ENCODE measurements at regions not wholly inside any gene's neighbourhood (a gene's known extent, or its start where the extent isn't known, plus 50 kb on each side); places are given as distances from the start of the nearest gene placed in this dataset.

- H3K9ac ChIP-seq (replicated peaks; ENCODE audit: extremely low read depth, insufficient read depth, low read length), result no peak overlapping the region
- FAIRE-seq, result no peak
- H3K9me3 ChIP-seq (replicated peaks; ENCODE audit: control insufficient read depth, insufficient read depth, low read length), result no peaks in the 10 kb centered on the region
- intact Hi-C loops (cut with micrococcal nuclease), result no loop called here
- no peak overlapping the region for H3K27ac ChIP-seq (ENCODE audit: insufficient read depth, low read depth, low read length)
- H3K27me3 ChIP-seq (ENCODE audit: control insufficient read depth in 2 of 2, insufficient read depth in 2 of 2, low read length in 2 of 2), result no peaks in the 10 kb centered on the region
- dilution Hi-C loops (cut with MboI; ENCODE audit: extremely low pct_ligation_motif_present, low sequenced_read_pairs), result no loop called here
- H2AFZ ChIP-seq (ENCODE audit: low read depth, low read length), result no peak overlapping the region
- H3K79me2 ChIP-seq (ENCODE audit: control insufficient read depth, insufficient read depth, low read length), result no peaks in the 10 kb centered on the region
- TF ChIP-seq GATA2 (IDR thresholded peaks at IDR 0.05; ENCODE audit: insufficient read depth, insufficient read length, low read depth, low read length), result no peak
- TF ChIP-seq MAX (IDR thresholded peaks at IDR 0.05; ENCODE audit: insufficient read depth, insufficient read length), result no peak
- TF ChIP-seq FOS (IDR thresholded peaks at IDR 0.05; ENCODE audit: borderline replicate concordance, insufficient read depth, low read length), result no peak
- TF ChIP-seq MYC (IDR thresholded peaks at IDR 0.05; ENCODE audit: low read depth, low read length), result no peak
- TF ChIP-seq POLR2AphosphoS5 (IDR thresholded peaks at IDR 0.05; ENCODE audit: insufficient read depth, low read depth, low read length), result no peak
- no peak for TF ChIP-seq EZH2 (IDR thresholded peaks at IDR 0.05; ENCODE audit: borderline replicate concordance, low read depth, low read length, severe bottlenecking)
- TF ChIP-seq POLR2A (IDR thresholded peaks at IDR 0.05; ENCODE audit: low read depth, low read length), result no peak
- no peak for TF ChIP-seq CTCF (IDR thresholded peaks at IDR 0.05; ENCODE audit: extremely low read depth in 1 of 2, insufficient read depth in 1 of 2, low read depth in 1 of 2, low read length in 2 of 2)
- no peak for TF ChIP-seq JUN (IDR thresholded peaks at IDR 0.05; ENCODE audit: borderline replicate concordance, insufficient read depth, insufficient read length, low read depth)
- H3K4me1 ChIP-seq (ENCODE audit: control insufficient read depth, extremely low read depth, insufficient read depth, low read length), result no peaks in the 10 kb centered on the region
- ChIA-PET CTCF (no interaction called here), POLR2A (no interaction called here)
- no peak overlapping the region for H3K4me2 ChIP-seq (ENCODE audit: insufficient read depth, low read length)
- H4K20me1 ChIP-seq (replicated peaks; ENCODE audit: control insufficient read depth, extremely low read depth, insufficient read depth, low read length), result no peaks in the 10 kb centered on the region
- H3K9me1 ChIP-seq (replicated peaks; ENCODE audit: control insufficient read depth, extremely low read depth, insufficient read depth, low read length), result no peaks in the 10 kb centered on the region
- no peaks in the 10 kb centered on the region for H3K36me3 ChIP-seq (ENCODE audit: control insufficient read depth in 2 of 2, extremely low read depth in 1 of 2, insufficient read depth in 2 of 2, low read length in 2 of 2)
- BruUV-seq (replicated peaks), result no TSS peak
- no peak overlapping the region for H3K4me3 ChIP-seq (replicated peaks in 1 of 3; ENCODE audit: insufficient read depth in 1 of 3, low read depth in 1 of 3, low read length in 3 of 3)
- DNase-seq (ENCODE audit: low read depth, low spot score), result no peak
These were observed 127.5 kb upstream of the AFF2 start for GRCh38 chrX:148372925-148373324.

Data from endothelial cell of umbilical vein (primary cell).